A549 (cell line): ENCODE measurements at regions not wholly inside any gene's neighbourhood (a gene's known extent, or its start where the extent isn't known, plus 50 kb on each side); places are given as distances from the start of the nearest gene placed in this dataset.

Source experiments
- ATAC-seq, 2 experiments: fragments of 200-7000 bp in 1 of 2; fragments of >200 bp in 1 of 2; cut with Nextera tagmentation in 1 of 2; cut with Tn5 transposase in 1 of 2; 3 replicates each; pipeline versions ENCODE4 v1.8.0 to v1.9.1; 2018 to 2020; ENCODE audit warnings: mild to moderate bottlenecking in 1 of 2, moderate library complexity in 1 of 2
- CTCF ChIA-PET: fragments of 300-600 bp; sonication (Branson Sonifier 250); formaldehyde crosslinking; extraction: SDS; loops from one replicate; lab custom pipeline; 2021; ENCODE audit warnings: antibody characterized with exemption, inconsistent platforms; lab: Yijun Ruan, JAX
- POLR2A ChIA-PET: fragments of 350-600 bp; formaldehyde crosslinking; extraction: SDS; loops from one replicate; lab custom pipeline; 2021; ENCODE audit warnings: antibody characterized with exemption, inconsistent platforms; lab: Yijun Ruan, JAX
- DNase-seq, 2 experiments: peaks; one replicate each; pipeline versions ENCODE4 v3.0.0 to v3.0.0-alpha.2; 2011 to 2016; ENCODE audit warnings: low read depth in 1 of 2, low spot score in 1 of 2
- FAIRE-seq: peaks from 2 replicates; lab custom pipeline; 2011; peaks lifted over from hg19 to GRCh38; lab: Jason Lieb, UNC
- H3K27ac ChIP-seq, 2 experiments: fragments of >200 bp; sonication (Bioruptor Twin); formaldehyde crosslinking; 3 replicates each; pipeline ENCODE4 v1.5.1; 2016 to 2017
- H3K4me1 ChIP-seq: fragments of >200 bp; sonication (Bioruptor Twin); formaldehyde crosslinking; 3 replicates; pipeline ENCODE4 v1.6.1; 2016
- H3K4me2 ChIP-seq: fragments of >200 bp; sonication (Bioruptor Twin); formaldehyde crosslinking; 3 replicates; pipeline ENCODE4 v1.6.1; 2016
- H3K4me3 ChIP-seq: fragments of >200 bp; sonication (Bioruptor Twin); formaldehyde crosslinking; 3 replicates; pipeline ENCODE4 v1.5.1; 2016
- H3K9me3 ChIP-seq: fragments of >200 bp; sonication (Bioruptor Twin); formaldehyde crosslinking; 3 replicates; pipeline ENCODE4 v1.6.1; 2016
- CBX2 ChIP-seq: fragments of 200-600 bp; sonication (generic); IDR thresholded peaks from 2 replicates; pipeline ENCODE4 v1.6.1; 2016; ENCODE audit warnings: low read depth, mild to moderate bottlenecking, borderline replicate concordance
- EP300 ChIP-seq, 2 experiments: fragments of >200 bp; sonication (Bioruptor Twin); formaldehyde crosslinking; IDR thresholded peaks; 2 replicates in 1 of 2; 3 replicates in 1 of 2; pipeline ENCODE4 v1.6.1; 2016 to 2017
- FOXS1 ChIP-seq: fragments of 250-450 bp; sonication (Bioruptor Pico); IDR thresholded peaks from 2 replicates; pipeline ENCODE4 v1.5.0; 2020; ENCODE audit warnings: mild to moderate bottlenecking, moderate library complexity
- HOXA7 ChIP-seq: fragments of 250-450 bp; sonication (Bioruptor Pico); IDR thresholded peaks from 2 replicates; pipeline ENCODE4 v1.5.0; 2020; ENCODE audit warnings: mild to moderate bottlenecking, moderate library complexity
- JUNB ChIP-seq: fragments of >200 bp; sonication (Bioruptor Twin); formaldehyde crosslinking; IDR thresholded peaks from 2 replicates; pipeline ENCODE4 v1.6.1; 2016
- MYC ChIP-seq: IDR thresholded peaks from 2 replicates; pipeline ENCODE4 v1.6.1; 2012; ENCODE audit warnings: mild to moderate bottlenecking, inconsistent platforms, low read length, improper control_type of control experiment, borderline replicate concordance
- NFE2L2 ChIP-seq: fragments of 150-350 bp; conservative IDR thresholded peaks from 2 replicates; pipeline ENCODE4 v1.6.1; 2014; ENCODE audit warnings: low read length
- NPAS2 ChIP-seq: fragments of 250-450 bp; sonication (Bioruptor Pico); IDR thresholded peaks from 2 replicates; pipeline ENCODE4 v1.8.0; 2022; ENCODE audit warnings: mild to moderate bottlenecking, moderate library complexity, borderline replicate concordance
- NR3C1 ChIP-seq: fragments of >200 bp; sonication (Bioruptor Twin); formaldehyde crosslinking; IDR thresholded peaks from 3 replicates; pipeline ENCODE4 v1.6.1; 2017
- PHF8 ChIP-seq: fragments of 200-600 bp; sonication (generic); IDR thresholded peaks from 2 replicates; pipeline ENCODE4 v1.6.1; 2016; ENCODE audit warnings: low read depth, mild to moderate bottlenecking, antibody characterized with exemption, moderate library complexity, borderline replicate concordance
- RAD21 ChIP-seq, 2 experiments: fragments of >200 bp in 1 of 2; sonication (Bioruptor Twin) in 1 of 2; formaldehyde crosslinking in 1 of 2; IDR thresholded peaks in 1 of 2; conservative IDR thresholded peaks in 1 of 2; 2 replicates in 1 of 2; 3 replicates in 1 of 2; pipeline ENCODE4 v1.6.1; 2012 to 2018; ENCODE audit warnings: inconsistent platforms in 1 of 2
- RCOR1 ChIP-seq: fragments of 150-350 bp; IDR thresholded peaks from 2 replicates; pipeline ENCODE4 v1.6.1; 2014; ENCODE audit warnings: antibody characterized with exemption, low read length, low read depth
- REST ChIP-seq: fragments of 200-600 bp; sonication (generic); IDR thresholded peaks from 2 replicates; pipeline ENCODE4 v1.6.1; 2016; ENCODE audit warnings: antibody characterized with exemption, mild to moderate bottlenecking, moderate library complexity
- RFX5 ChIP-seq: fragments of 450-650 bp; IDR thresholded peaks from 2 replicates; pipeline ENCODE4 v1.7.1; 2014; ENCODE audit warnings: antibody characterized with exemption, mild to moderate bottlenecking, moderate library complexity
- SMC3 ChIP-seq: fragments of >200 bp; sonication (Bioruptor Twin); formaldehyde crosslinking; IDR thresholded peaks from 3 replicates; pipeline ENCODE4 v1.6.1; 2018; ENCODE audit warnings: inconsistent platforms
- SREBF2 ChIP-seq: fragments of 450-650 bp; IDR thresholded peaks from 2 replicates; pipeline ENCODE4 v1.6.1; 2014; ENCODE audit warnings: mild to moderate bottlenecking, moderate library complexity
- TFCP2L1 ChIP-seq: fragments of 250-450 bp; sonication (Bioruptor Pico); IDR thresholded peaks from 2 replicates; pipeline ENCODE4 v1.5.0; 2021; ENCODE audit warnings: mild to moderate bottlenecking
- ZNF302 ChIP-seq: fragments of 250-450 bp; sonication (Bioruptor Pico); IDR thresholded peaks from 2 replicates; pipeline ENCODE4 v1.9.0; 2021; ENCODE audit warnings: inconsistent platforms, mild to moderate bottlenecking, moderate library complexity
- WGBS: methylation state at CpG from one replicate; pipeline ENCODE4 v1.1.6; 2017; ENCODE audit errors: missing lambda C conversion rate; 5-methylcytosine and 5-hydroxymethylcytosine counted together
- TF ChIP-seq, protein P1 (sequence below): fragments of 150-350 bp; IDR thresholded peaks from 2 replicates; pipeline ENCODE4 v1.6.1; 2014; ENCODE audit warnings: low read depth, mild to moderate bottlenecking, low read length
- TF ChIP-seq, protein P2 (sequence below): fragments of >200 bp; sonication (Bioruptor Twin); formaldehyde crosslinking; IDR thresholded peaks from 2 replicates; pipeline ENCODE4 v1.6.1; 2016

GRCh38 chr17:77829843-77830799, 128.4 kb upstream of the TNRC6C start:
- ChIA-PET POLR2A (interaction anchor here (1.9 kb wide), 1 partner anchor 128 kb away, joined by 7 read pairs; the partner anchor contains the start of gene TNRC6C), CTCF (interaction anchor here (1.2 kb wide), 1 partner anchor 184 kb away, joined by 4 read pairs; no protein-coding TSS in a partner anchor)
- Histone ChIP-seq H3K4me3 (no peak overlapping the region), H3K4me2 (no peak overlapping the region), H3K4me1 (peaks cover 24% of the 10 kb centered on the region), H3K9me3 (no peaks in the 10 kb centered on the region), H3K27ac (no peak overlapping the region)
- TF ChIP-seq RFX5 (no peak), RCOR1 (no peak), CBX2 (no peak), TFCP2L1 (CRISPR knock-in tag) (no peak), SMC3 (no peak), ZNF302 (CRISPR knock-in tag) (no peak), FOXS1 (CRISPR knock-in tag) (no peak), MYC (no peak), JUNB (no peak), PHF8 (no peak), SREBF2 (no peak), RAD21 (conservative IDR thresholded peaks at IDR 0.05 in 1 of 2, IDR thresholded peaks at IDR 0.05 in 1 of 2) (no peak), HOXA7 (no peak)
- TF ChIP-seq, protein P1, sequence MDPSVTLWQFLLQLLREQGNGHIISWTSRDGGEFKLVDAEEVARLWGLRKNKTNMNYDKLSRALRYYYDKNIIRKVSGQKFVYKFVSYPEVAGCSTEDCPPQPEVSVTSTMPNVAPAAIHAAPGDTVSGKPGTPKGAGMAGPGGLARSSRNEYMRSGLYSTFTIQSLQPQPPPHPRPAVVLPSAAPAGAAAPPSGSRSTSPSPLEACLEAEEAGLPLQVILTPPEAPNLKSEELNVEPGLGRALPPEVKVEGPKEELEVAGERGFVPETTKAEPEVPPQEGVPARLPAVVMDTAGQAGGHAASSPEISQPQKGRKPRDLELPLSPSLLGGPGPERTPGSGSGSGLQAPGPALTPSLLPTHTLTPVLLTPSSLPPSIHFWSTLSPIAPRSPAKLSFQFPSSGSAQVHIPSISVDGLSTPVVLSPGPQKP: no peak
- WGBS: 69% methylated on average over 16 of the region's 16 CpGs
- ATAC-seq: no peak
- no peak for FAIRE-seq
- no peak for DNase-seq

DNA sequence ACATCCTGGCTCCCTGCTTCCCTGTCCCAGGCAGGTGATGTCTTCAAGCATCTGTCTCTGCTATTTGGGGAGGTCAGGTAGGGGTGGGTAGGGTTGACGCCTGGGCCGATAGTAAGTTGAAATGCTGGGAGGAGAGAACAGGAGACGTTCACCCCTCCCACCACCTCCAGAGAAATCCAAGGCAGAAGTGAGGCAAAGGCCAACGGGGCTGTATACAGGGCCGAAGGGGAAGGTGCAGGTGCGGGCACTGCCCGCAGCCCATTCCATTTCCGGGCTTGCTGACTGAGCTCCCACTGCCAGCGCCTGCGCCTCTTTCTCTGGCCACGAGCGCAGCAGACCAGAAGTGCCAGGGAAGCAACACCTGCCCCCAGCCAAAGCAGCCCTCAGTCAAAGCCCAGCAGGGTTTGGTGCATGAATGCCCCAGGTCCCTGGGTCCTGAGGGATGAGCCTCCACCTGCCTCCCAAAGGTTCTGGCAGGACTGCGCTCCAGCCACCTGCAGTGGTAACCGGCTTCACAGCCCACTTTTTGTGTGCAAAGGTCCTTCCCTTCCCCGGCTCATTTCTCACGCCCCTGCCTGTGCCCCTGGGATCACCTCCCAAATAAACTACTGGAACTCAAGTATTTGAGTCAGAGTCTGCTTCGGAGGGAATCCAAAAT, 127.6 kb upstream of the TNRC6C start:
- DNase-seq: no peak
- ChIA-PET CTCF (no interaction called here), POLR2A (interaction anchor here (1.9 kb wide), 1 partner anchor 128 kb away, joined by 7 read pairs; the partner anchor contains the start of gene TNRC6C)
- WGBS: 85% methylated on average over 17 of the region's 17 CpGs
- ATAC-seq: no peak
- H3K4me3 ChIP-seq: no peak overlapping the region
- H3K4me2 ChIP-seq: peak overlapping the region; percentile 15; the same call in 2 of the 3 replicates
- no peak for TF ChIP-seq JUNB
- TF ChIP-seq REST: no peak
- TF ChIP-seq NPAS2: no peak
- TF ChIP-seq EP300 (IDR thresholded peaks at IDR 0.05): no peak
- TF ChIP-seq CBX2: no peak
- no peak for TF ChIP-seq NR3C1
- TF ChIP-seq, protein P2, sequence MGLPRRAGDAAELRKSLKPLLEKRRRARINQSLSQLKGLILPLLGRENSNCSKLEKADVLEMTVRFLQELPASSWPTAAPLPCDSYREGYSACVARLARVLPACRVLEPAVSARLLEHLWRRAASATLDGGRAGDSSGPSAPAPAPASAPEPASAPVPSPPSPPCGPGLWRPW: no peak
- no peak for TF ChIP-seq NFE2L2
- H3K4me1 ChIP-seq: peaks cover 25% of the 10 kb centered on the region
- no peak for FAIRE-seq
- no peak overlapping the region for H3K27ac ChIP-seq
- H3K9me3 ChIP-seq: no peaks in the 10 kb centered on the region
